Midbrain (tissue), 1 donor: ENCODE measurements at regions not wholly inside any gene's neighbourhood (a gene's known extent, or its start where the extent isn't known, plus 50 kb on each side); places are given as distances from the start of the nearest gene placed in this dataset.

Experiments used
- DNase-seq: peaks from one replicate; lab custom pipeline; 2025; lab: John Stamatoyannopoulos, UW

- no peak for DNase-seq
Observed at GRCh38 chr13:104045907-104046306, 979.7 kb upstream of the SLC10A2 start.

GRCh38 chr13:104043184-104043583 is 977.0 kb upstream of the SLC10A2 start:
- no peak for DNase-seq

- no peak for DNase-seq
Observed at GRCh38 chr13:104034891-104035290, 968.7 kb upstream of the SLC10A2 start.

GRCh38 chr13:104025303-104025702 is 959.1 kb upstream of the SLC10A2 start:
- DNase-seq: no peak

- no peak for DNase-seq
Observed at GRCh38 chr13:104024416-104025170, 958.4 kb upstream of the SLC10A2 start.

GRCh38 chr13:104021806-104022397 is 955.7 kb upstream of the SLC10A2 start:
- DNase-seq: no peak

- DNase-seq: no peak
Observed at GRCh38 chr13:104017317-104017716, 951.1 kb upstream of the SLC10A2 start.

- DNase-seq: no peak
Observed at GRCh38 chr13:104015646-104016396, 949.6 kb upstream of the SLC10A2 start.

- DNase-seq: no peak
Observed at GRCh38 chr13:104014803-104015645, 948.8 kb upstream of the SLC10A2 start.

- no peak for DNase-seq
Observed at GRCh38 chr13:104011505-104012241, 945.5 kb upstream of the SLC10A2 start.

GRCh38 chr13:104008541-104009435 is 942.6 kb upstream of the SLC10A2 start:
- DNase-seq: no peak

GRCh38 chr13:104008075-104008474 is 941.9 kb upstream of the SLC10A2 start:
- DNase-seq: no peak

- no peak for DNase-seq
Observed at GRCh38 chr13:104006625-104007075, 940.4 kb upstream of the SLC10A2 start.

- DNase-seq: no peak
Observed at GRCh38 chr13:104004572-104004971, 938.4 kb upstream of the SLC10A2 start.

GRCh38 chr13:104002216-104002615 is 936.0 kb upstream of the SLC10A2 start:
- DNase-seq: no peak

GRCh38 chr13:104001766-104002165 is 935.5 kb upstream of the SLC10A2 start:
- no peak for DNase-seq

- DNase-seq: no peak
Observed at GRCh38 chr13:103996733-103997132, 930.5 kb upstream of the SLC10A2 start.

- no peak for DNase-seq
Observed at GRCh38 chr13:103983948-103984347, 917.7 kb upstream of the SLC10A2 start.

GRCh38 chr13:103976371-103976770 is 910.2 kb upstream of the SLC10A2 start:
- no peak for DNase-seq

- no peak for DNase-seq
Observed at GRCh38 chr13:103973740-103974139, 907.5 kb upstream of the SLC10A2 start.
